Liver (tissue), 8 donors: ENCODE measurements at regions not wholly inside any gene's neighbourhood (a gene's known extent, or its start where the extent isn't known, plus 50 kb on each side); places are given as distances from the start of the nearest gene placed in this dataset.

Experiments
- DNase-seq: peaks from one replicate; pipeline ENCODE4 v3.0.0-alpha.2; 2017; ENCODE audit warnings: low spot score
- H3K27ac ChIP-seq, 2 donors: one replicate each; pipeline ENCODE4 v1.7.0; 2013; ENCODE audit warnings: inconsistent platforms in 2 of 2, low read length in 2 of 2, control low read depth in 1 of 2, low read depth in 1 of 2, mild to moderate bottlenecking in 1 of 2
- H3K27me3 ChIP-seq, 4 donors: one replicate each; pipeline versions ENCODE4 v1.6.1 to v1.7.0; 2013; ENCODE audit warnings: low read length in 3 of 4, inconsistent platforms in 1 of 4, mild to moderate bottlenecking in 1 of 4, moderate library complexity in 1 of 4; ENCODE audit not compliant: control insufficient read depth in 4 of 4, insufficient read depth in 4 of 4
- H3K36me3 ChIP-seq, 4 donors: one replicate each; pipeline versions ENCODE4 v1.6.1 to v1.7.0; 2013; ENCODE audit warnings: low read length in 3 of 4, mild to moderate bottlenecking in 3 of 4, low read depth in 1 of 4, moderate library complexity in 1 of 4; ENCODE audit not compliant: control insufficient read depth in 4 of 4, insufficient read depth in 3 of 4
- H3K4me1 ChIP-seq, 4 donors: one replicate each; pipeline versions ENCODE4 v1.6.1 to v1.7.0; 2013; ENCODE audit warnings: low read length in 3 of 4, mild to moderate bottlenecking in 3 of 4, moderate library complexity in 1 of 4; ENCODE audit not compliant: control insufficient read depth in 4 of 4, insufficient read depth in 4 of 4
- H3K4me3 ChIP-seq, 3 donors: one replicate each; pipeline versions ENCODE4 v1.6.1 to v1.7.0; 2013; ENCODE audit warnings: low read length in 3 of 3, control low read depth in 1 of 3, low read depth in 1 of 3, mild to moderate bottlenecking in 1 of 3
- H3K9ac ChIP-seq, 2 donors: one replicate each; pipeline ENCODE4 v1.7.0; 2013; ENCODE audit warnings: low read length in 2 of 2, mild to moderate bottlenecking in 2 of 2, moderate library complexity in 2 of 2, control low read depth in 1 of 2, low read depth in 1 of 2
- H3K9me3 ChIP-seq, 4 donors: one replicate each; pipeline versions ENCODE4 v1.6.1 to v1.7.0; 2013; ENCODE audit warnings: low read length in 3 of 4; ENCODE audit not compliant: control insufficient read depth in 4 of 4
- EGR1 ChIP-seq, 2 donors: IDR thresholded peaks; 2 replicates each; pipeline ENCODE4 v1.6.1; 2016 to 2018; ENCODE audit warnings: antibody characterized with exemption in 2 of 2, low read depth in 2 of 2
- FOXA1 ChIP-seq: IDR thresholded peaks from 2 replicates; pipeline ENCODE4 v1.6.1; 2016; ENCODE audit warnings: antibody characterized with exemption
- FOXA2 ChIP-seq: IDR thresholded peaks from 2 replicates; pipeline ENCODE4 v1.6.1; 2016; ENCODE audit warnings: antibody characterized with exemption
- GABPA ChIP-seq, 2 donors: IDR thresholded peaks in 1 of 2; conservative IDR thresholded peaks in 1 of 2; 2 replicates each; pipeline ENCODE4 v1.6.1; 2016; ENCODE audit warnings: antibody characterized with exemption in 2 of 2, mild to moderate bottlenecking in 1 of 2, moderate library complexity in 1 of 2
- HNF4A ChIP-seq, 2 donors: conservative IDR thresholded peaks; 2 replicates each; pipeline ENCODE4 v1.6.1; 2016; ENCODE audit warnings: antibody characterized with exemption in 2 of 2, mild to moderate bottlenecking in 2 of 2
- HNF4G ChIP-seq: IDR thresholded peaks from 2 replicates; pipeline ENCODE4 v1.6.1; 2016; ENCODE audit warnings: antibody characterized with exemption
- JUND ChIP-seq, 2 donors: IDR thresholded peaks; 2 replicates each; pipeline ENCODE4 v1.6.1; 2016; ENCODE audit warnings: antibody characterized with exemption in 2 of 2
- NR2F2 ChIP-seq: IDR thresholded peaks from 2 replicates; pipeline ENCODE4 v1.6.1; 2016; ENCODE audit warnings: antibody characterized with exemption
- RAD21 ChIP-seq, 2 donors: IDR thresholded peaks; 2 replicates each; pipeline ENCODE4 v1.6.1; 2016; ENCODE audit warnings: antibody characterized with exemption in 2 of 2, mild to moderate bottlenecking in 2 of 2
- RXRA ChIP-seq, 2 donors: IDR thresholded peaks; 2 replicates each; pipeline ENCODE4 v1.6.1; 2017 to 2018; ENCODE audit warnings: antibody characterized with exemption in 2 of 2, mild to moderate bottlenecking in 1 of 2
- SP1 ChIP-seq: IDR thresholded peaks from 2 replicates; pipeline ENCODE4 v1.6.1; 2018; ENCODE audit warnings: antibody characterized with exemption, mild to moderate bottlenecking
- TAF1 ChIP-seq: conservative IDR thresholded peaks from 2 replicates; pipeline ENCODE4 v1.6.1; 2016; ENCODE audit warnings: antibody characterized with exemption, mild to moderate bottlenecking
- YY1 ChIP-seq: IDR thresholded peaks from 2 replicates; pipeline ENCODE4 v1.6.1; 2016; ENCODE audit warnings: antibody characterized with exemption, mild to moderate bottlenecking
- WGBS: extraction: QIAGEN DNeasy Blood & Tissue Kit; methylation state at CpG from one replicate; pipeline ENCODE4 v1.1.7; 2013; 5-methylcytosine and 5-hydroxymethylcytosine counted together
- TF ChIP-seq, protein P1 (sequence below): IDR thresholded peaks from 2 replicates; pipeline ENCODE4 v1.6.1; 2016; ENCODE audit warnings: antibody characterized with exemption
- TF ChIP-seq, protein P2 (sequence below): IDR thresholded peaks from 2 replicates; pipeline ENCODE4 v1.6.1; 2016; ENCODE audit warnings: antibody characterized with exemption
- TF ChIP-seq, protein P3 (sequence below): IDR thresholded peaks from 2 replicates; pipeline ENCODE4 v1.6.1; 2016; ENCODE audit warnings: antibody characterized with exemption
- TF ChIP-seq, protein P4 (sequence below): IDR thresholded peaks from 2 replicates; pipeline ENCODE4 v1.6.1; 2016; ENCODE audit warnings: antibody characterized with exemption, mild to moderate bottlenecking
- TF ChIP-seq, protein P5 (sequence below): fragments of 150-350 bp; IDR thresholded peaks from 2 replicates; pipeline ENCODE4 v1.5.1; 2017; ENCODE audit warnings: improper control_type of control experiment, low read depth, low read length; ENCODE audit not compliant: missing input control
- donor health status: healthy.
- donor health status: healthy.
- donor health status: healthy.
- donor health status: healthy.
- donor health status: healthy.

DNA sequence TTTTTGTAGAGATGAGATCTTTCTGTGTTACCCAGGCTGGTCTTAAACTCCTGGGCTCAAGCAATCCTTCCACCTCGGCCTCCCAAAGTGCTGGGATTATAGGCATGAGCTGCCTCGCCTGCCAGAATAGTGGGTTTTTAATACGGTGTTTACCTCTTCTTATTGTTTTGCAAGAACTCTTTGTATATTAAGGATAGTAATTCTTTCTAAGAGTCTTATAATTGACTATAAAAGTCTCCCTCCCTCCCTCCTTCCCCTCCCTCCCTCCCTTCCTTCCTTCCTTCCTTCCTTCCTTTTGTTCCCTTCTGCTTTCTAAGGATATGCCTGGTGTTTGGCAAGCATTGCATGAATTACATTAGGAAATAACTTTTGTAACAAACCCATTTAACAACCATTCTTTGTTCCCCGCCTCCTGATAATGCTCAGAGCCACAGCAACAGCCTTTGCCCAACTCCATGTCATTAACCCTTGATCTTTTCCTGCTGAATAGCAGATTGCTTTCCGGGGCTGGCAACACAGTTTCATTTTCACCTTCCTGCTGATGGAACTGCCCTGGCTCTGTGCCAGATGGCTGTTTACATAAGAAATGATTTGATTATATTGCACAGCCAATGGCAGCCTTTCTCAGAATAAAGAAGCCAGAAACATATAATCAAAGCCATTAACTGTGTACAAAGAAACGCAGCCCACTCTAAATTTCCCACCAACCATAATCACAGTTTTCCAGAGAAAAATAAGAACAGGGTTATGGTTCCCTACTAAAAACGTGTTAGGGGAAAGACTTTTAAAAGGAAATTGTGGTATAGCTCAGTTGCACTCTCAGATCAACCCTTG lies 143.7 kb upstream of the PTPN1 start (continued):
- TF ChIP-seq EGR1 (IDR thresholded peaks at IDR 0.05; ENCODE audit: low read depth in 2 of 2) (peak; percentile 88 to 96), FOXA1 (peak; percentile 97), GABPA (IDR thresholded peaks at IDR 0.05 in 1 of 2, conservative IDR thresholded peaks at IDR 0.05 in 1 of 2) (peak in 1 of 2 donors; percentile 55), HNF4G (no peak), TAF1 (no peak), FOXA2 (peak; percentile 98)
- TF ChIP-seq, protein P1, sequence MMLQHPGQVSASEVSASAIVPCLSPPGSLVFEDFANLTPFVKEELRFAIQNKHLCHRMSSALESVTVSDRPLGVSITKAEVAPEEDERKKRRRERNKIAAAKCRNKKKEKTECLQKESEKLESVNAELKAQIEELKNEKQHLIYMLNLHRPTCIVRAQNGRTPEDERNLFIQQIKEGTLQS, result no peak
- TF ChIP-seq, protein P2, sequence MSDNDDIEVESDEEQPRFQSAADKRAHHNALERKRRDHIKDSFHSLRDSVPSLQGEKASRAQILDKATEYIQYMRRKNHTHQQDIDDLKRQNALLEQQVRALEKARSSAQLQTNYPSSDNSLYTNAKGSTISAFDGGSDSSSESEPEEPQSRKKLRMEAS, result peak; percentile 98
- TF ChIP-seq, protein P3, sequence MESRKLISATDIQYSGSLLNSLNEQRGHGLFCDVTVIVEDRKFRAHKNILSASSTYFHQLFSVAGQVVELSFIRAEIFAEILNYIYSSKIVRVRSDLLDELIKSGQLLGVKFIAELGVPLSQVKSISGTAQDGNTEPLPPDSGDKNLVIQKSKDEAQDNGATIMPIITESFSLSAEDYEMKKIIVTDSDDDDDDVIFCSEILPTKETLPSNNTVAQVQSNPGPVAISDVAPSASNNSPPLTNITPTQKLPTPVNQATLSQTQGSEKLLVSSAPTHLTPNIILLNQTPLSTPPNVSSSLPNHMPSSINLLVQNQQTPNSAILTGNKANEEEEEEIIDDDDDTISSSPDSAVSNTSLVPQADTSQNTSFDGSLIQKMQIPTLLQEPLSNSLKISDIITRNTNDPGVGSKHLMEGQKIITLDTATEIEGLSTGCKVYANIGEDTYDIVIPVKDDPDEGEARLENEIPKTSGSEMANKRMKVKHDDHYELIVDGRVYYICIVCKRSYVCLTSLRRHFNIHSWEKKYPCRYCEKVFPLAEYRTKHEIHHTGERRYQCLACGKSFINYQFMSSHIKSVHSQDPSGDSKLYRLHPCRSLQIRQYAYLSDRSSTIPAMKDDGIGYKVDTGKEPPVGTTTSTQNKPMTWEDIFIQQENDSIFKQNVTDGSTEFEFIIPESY, result peak; percentile 65

DNA sequence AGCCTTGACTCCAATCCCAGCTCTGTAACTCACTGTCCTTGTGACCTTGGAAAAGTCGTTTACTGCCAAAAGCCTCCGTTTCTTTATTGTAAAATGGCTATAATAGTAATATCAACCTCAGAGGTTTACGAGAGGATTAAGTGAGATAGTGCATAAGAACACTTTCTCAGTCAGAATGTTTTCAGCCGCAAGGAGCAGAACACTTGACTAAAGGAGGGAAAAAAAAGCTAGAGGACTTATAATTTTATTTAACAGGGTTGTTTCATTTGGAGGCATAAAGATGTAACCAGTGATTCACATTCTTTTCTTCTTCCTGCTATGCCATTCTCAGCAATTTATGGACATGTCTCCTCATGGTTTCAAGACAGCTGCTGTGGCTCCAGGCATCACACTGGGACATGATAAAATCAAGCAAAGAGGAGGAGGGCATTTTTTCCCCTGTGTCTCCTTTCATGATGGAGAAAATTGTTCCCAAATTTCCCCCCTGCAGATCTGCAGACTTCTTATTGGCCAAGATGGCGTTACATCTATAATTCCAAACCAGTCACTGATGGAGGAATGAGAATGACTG lies 143.0 kb upstream of the PTPN1 start:
- Histone ChIP-seq H3K36me3 (no peaks in the 10 kb centered on the region), H3K27ac (peak overlapping the region; percentile 63 to 70), H3K9me3 (no peaks in the 10 kb centered on the region), H3K27me3 (no peaks in the 10 kb centered on the region), H3K4me1 (peaks cover 0 to 36% (median 20%) of the 10 kb centered on the region in 4 donors), H3K9ac (no peak overlapping the region), H3K4me3 (no peak overlapping the region)
- 54% methylated on average over 5 of the region's 5 CpGs for WGBS
- no peak for DNase-seq
- TF ChIP-seq, protein P3, result no peak
- TF ChIP-seq RAD21 (IDR thresholded peaks at IDR 0.05) (no peak), FOXA1 (no peak), HNF4A (conservative IDR thresholded peaks at IDR 0.05) (no peak), JUND (IDR thresholded peaks at IDR 0.05) (no peak), SP1 (no peak), FOXA2 (no peak), GABPA (IDR thresholded peaks at IDR 0.05 in 1 of 2, conservative IDR thresholded peaks at IDR 0.05 in 1 of 2) (no peak), HNF4G (no peak), NR2F2 (no peak), TAF1 (no peak), YY1 (no peak), RXRA (IDR thresholded peaks at IDR 0.05) (no peak), EGR1 (IDR thresholded peaks at IDR 0.05; ENCODE audit: low read depth in 2 of 2) (no peak)
- TF ChIP-seq, protein P2, result no peak
- TF ChIP-seq, protein P4, sequence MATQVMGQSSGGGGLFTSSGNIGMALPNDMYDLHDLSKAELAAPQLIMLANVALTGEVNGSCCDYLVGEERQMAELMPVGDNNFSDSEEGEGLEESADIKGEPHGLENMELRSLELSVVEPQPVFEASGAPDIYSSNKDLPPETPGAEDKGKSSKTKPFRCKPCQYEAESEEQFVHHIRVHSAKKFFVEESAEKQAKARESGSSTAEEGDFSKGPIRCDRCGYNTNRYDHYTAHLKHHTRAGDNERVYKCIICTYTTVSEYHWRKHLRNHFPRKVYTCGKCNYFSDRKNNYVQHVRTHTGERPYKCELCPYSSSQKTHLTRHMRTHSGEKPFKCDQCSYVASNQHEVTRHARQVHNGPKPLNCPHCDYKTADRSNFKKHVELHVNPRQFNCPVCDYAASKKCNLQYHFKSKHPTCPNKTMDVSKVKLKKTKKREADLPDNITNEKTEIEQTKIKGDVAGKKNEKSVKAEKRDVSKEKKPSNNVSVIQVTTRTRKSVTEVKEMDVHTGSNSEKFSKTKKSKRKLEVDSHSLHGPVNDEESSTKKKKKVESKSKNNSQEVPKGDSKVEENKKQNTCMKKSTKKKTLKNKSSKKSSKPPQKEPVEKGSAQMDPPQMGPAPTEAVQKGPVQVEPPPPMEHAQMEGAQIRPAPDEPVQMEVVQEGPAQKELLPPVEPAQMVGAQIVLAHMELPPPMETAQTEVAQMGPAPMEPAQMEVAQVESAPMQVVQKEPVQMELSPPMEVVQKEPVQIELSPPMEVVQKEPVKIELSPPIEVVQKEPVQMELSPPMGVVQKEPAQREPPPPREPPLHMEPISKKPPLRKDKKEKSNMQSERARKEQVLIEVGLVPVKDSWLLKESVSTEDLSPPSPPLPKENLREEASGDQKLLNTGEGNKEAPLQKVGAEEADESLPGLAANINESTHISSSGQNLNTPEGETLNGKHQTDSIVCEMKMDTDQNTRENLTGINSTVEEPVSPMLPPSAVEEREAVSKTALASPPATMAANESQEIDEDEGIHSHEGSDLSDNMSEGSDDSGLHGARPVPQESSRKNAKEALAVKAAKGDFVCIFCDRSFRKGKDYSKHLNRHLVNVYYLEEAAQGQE, result no peak
- TF ChIP-seq, protein P1, result no peak
- TF ChIP-seq, protein P5, sequence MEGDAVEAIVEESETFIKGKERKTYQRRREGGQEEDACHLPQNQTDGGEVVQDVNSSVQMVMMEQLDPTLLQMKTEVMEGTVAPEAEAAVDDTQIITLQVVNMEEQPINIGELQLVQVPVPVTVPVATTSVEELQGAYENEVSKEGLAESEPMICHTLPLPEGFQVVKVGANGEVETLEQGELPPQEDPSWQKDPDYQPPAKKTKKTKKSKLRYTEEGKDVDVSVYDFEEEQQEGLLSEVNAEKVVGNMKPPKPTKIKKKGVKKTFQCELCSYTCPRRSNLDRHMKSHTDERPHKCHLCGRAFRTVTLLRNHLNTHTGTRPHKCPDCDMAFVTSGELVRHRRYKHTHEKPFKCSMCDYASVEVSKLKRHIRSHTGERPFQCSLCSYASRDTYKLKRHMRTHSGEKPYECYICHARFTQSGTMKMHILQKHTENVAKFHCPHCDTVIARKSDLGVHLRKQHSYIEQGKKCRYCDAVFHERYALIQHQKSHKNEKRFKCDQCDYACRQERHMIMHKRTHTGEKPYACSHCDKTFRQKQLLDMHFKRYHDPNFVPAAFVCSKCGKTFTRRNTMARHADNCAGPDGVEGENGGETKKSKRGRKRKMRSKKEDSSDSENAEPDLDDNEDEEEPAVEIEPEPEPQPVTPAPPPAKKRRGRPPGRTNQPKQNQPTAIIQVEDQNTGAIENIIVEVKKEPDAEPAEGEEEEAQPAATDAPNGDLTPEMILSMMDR, result no peak
